ENCODE measurements at regions not wholly inside any gene's neighbourhood (a gene's known extent, or its start where the extent isn't known, plus 50 kb on each side); places are given as distances from the start of the nearest gene placed in this dataset.

- no peak for TF ChIP-seq SUZ12 (IDR thresholded peaks at IDR 0.05; ENCODE audit: extremely low read depth, insufficient read depth, insufficient read length)
- TF ChIP-seq YY1 (IDR thresholded peaks at IDR 0.05; ENCODE audit: insufficient read depth, insufficient read length): no peak
Measured at GRCh38 chr13:40355126-40355724, 311.2 kb downstream of the FOXO1 start.
